ENCODE measurements at regions not wholly inside any gene's neighbourhood (a gene's known extent, or its start where the extent isn't known, plus 50 kb on each side); places are given as distances from the start of the nearest gene placed in this dataset.

DNA sequence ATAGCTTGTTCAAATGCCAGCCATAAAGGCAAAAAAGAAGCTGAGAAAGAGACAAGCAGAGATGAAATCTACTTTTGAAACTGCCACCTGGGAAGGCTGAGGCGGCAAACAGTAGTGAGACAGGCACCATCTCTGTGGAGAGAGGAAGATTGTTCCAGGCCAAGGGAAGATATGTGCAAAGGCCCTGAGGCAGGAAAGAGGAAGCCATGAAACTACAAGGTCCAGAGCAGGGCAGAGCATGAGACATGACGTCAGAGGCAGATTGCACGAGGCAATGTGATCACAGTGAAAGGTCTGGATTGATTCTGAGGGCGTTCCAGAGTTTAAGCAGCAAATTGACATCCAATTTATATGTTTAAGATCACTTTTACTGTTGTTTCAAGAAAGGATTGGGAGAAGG lies 226.1 kb downstream of the QDPR start:
- DNase-seq = no peak
- ATAC-seq = no peak
- no peaks in the 10 kb centered on the region for H3K9me3 ChIP-seq
- intact Hi-C loops (cut with DNase I, micrococcal nuclease) = no loop called here
- H3K4me1 ChIP-seq (ENCODE audit: low read depth) = no peaks in the 10 kb centered on the region
- TF ChIP-seq, protein P1, sequence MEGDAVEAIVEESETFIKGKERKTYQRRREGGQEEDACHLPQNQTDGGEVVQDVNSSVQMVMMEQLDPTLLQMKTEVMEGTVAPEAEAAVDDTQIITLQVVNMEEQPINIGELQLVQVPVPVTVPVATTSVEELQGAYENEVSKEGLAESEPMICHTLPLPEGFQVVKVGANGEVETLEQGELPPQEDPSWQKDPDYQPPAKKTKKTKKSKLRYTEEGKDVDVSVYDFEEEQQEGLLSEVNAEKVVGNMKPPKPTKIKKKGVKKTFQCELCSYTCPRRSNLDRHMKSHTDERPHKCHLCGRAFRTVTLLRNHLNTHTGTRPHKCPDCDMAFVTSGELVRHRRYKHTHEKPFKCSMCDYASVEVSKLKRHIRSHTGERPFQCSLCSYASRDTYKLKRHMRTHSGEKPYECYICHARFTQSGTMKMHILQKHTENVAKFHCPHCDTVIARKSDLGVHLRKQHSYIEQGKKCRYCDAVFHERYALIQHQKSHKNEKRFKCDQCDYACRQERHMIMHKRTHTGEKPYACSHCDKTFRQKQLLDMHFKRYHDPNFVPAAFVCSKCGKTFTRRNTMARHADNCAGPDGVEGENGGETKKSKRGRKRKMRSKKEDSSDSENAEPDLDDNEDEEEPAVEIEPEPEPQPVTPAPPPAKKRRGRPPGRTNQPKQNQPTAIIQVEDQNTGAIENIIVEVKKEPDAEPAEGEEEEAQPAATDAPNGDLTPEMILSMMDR (IDR thresholded peaks at IDR 0.05) = no peak
- H3K4me3 ChIP-seq = no peak overlapping the region
- H3K36me3 ChIP-seq (ENCODE audit: low read depth) = no peaks in the 10 kb centered on the region

DNA sequence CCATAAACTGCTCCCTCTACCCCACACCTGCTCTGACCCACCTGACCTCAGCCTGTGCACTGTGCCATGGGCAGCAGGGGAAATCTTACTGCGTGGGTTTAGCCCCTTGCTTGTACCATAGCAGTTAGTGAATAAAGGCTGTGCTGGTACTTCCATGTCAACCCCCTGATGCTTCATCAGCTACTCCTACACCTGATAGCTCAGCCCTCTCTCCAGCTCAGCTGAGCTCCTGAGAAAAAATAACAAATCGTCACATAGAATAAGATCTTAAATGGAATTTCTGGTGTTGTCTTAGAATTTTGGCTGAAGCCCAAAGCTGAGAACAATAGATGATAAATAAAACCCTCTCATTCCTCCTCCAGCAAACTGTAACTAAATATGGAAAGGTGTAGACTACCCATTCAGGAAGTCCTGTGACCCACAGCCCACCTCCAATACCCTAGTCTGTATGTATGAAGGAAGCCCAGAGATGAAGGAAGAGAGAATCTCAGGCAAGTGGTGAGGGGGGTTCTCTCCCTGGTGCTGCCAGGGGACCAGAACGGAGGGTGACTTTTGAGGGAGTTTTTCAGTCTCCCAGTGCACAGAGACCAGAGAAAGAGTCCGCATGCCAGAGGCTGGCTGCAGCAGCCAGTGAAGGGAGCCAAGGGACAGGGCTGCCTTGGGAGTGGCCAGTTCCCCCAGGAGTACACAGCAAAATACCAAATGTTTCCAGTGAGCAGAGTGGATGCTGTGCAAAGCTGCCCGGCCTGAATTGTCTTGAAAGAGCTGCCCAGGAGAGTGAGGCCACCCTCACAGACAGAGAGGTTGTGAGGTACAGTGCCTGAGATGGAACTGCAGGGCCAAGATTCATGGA lies 227.3 kb downstream of the QDPR start:
- Histone ChIP-seq H3K4me1 (ENCODE audit: low read depth) (no peaks in the 10 kb centered on the region), H3K9me3 (no peaks in the 10 kb centered on the region), H3K4me3 (no peak overlapping the region), H3K36me3 (ENCODE audit: low read depth) (no peaks in the 10 kb centered on the region)
- DNase-seq (no peak), ATAC-seq (no peak)
- TF ChIP-seq, protein P1 (IDR thresholded peaks at IDR 0.05) = no peak
- intact Hi-C loops (cut with DNase I, micrococcal nuclease) = no loop called here

DNA sequence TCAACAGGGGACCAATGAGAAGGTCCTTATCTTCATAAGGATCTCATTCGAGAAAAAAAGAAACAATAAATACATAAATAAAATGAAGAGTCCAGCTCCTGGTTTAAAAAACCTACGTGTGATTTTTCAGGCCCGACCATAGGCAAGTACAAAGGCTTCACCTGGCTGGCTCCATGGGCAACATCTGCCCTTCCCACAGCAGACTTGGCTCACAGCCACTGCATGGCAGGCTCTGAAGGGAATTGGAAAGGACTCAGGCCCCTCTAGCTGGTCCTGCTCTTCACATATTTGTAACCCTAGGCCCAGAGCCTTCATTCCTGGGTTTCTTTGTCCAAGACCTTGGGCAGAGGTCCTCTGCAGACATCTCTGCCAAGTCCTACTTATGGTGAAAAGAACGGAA lies 228.1 kb downstream of the QDPR start:
- intact Hi-C loops (cut with DNase I, micrococcal nuclease) = no loop called here
- ATAC-seq (no peak), DNase-seq (no peak)
- Histone ChIP-seq H3K4me3 (no peak overlapping the region), H3K9me3 (no peaks in the 10 kb centered on the region), H3K36me3 (ENCODE audit: low read depth) (no peaks in the 10 kb centered on the region), H3K4me1 (ENCODE audit: low read depth) (no peaks in the 10 kb centered on the region)
- TF ChIP-seq, protein P1 (IDR thresholded peaks at IDR 0.05) = no peak

DNA sequence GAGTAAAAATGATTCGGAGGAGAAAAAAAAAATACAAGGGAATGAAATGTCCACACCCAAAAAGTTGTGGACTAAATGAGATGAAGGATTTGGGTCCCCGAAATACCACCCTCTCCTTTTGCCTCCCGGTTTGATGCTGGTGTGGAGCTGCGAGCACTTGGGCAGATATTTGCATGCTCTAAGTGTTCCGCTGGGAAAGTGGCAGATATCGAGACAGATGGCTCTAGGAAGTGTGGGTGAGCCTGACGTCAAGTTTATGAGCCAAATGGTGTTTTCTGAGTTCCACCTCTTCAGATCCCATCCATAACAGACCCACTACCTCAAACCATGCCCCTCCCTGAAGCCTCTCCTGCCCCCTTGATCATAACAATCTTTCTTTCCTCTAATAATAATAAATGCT lies 228.6 kb downstream of the QDPR start:
- Histone ChIP-seq H3K9me3 (no peaks in the 10 kb centered on the region), H3K4me1 (ENCODE audit: low read depth) (no peaks in the 10 kb centered on the region), H3K4me3 (no peak overlapping the region), H3K36me3 (ENCODE audit: low read depth) (no peaks in the 10 kb centered on the region)
- intact Hi-C loops (cut with DNase I, micrococcal nuclease) = no loop called here
- DNase-seq (no peak), ATAC-seq (no peak)
- TF ChIP-seq, protein P1 (IDR thresholded peaks at IDR 0.05) = no peak

DNA sequence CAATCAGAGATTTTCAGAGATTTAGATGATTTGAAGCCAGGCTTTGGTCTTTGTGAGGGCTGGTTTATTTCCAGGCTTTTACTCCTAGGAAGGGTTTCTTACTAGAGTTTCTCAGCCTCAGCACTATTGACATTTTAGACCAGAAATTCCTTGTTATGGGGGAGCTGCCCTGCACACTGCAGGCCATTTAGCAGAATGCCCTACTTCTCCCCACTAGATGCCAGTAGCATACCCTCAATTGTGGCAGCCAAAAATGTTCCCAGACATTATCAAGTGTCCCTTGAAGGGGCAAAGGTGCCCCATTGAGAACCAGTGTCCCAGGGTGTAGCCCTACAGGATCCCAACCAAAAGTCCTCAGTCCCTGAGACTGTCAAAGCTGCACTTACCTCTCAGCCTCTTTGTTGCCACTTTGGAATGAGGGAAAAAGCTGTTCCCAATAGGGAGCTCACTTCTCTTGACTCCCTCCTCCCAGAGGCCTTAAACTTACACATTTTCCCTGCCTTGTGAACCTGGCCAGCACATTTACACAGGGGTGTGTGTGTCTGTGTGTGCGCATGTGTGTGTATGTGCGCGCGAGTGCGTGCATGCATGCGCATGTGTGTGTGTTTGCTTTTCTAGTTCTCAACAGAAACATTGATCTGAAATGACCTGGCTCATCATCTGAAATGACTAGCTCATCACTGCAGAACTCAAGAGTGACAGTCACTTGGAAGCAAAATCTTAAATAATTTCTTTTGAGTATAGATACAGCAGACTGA lies 231.4 kb downstream of the QDPR start:
- Histone ChIP-seq H3K4me3 (no peak overlapping the region), H3K36me3 (ENCODE audit: low read depth) (no peaks in the 10 kb centered on the region), H3K4me1 (ENCODE audit: low read depth) (no peaks in the 10 kb centered on the region), H3K9me3 (no peaks in the 10 kb centered on the region)
- TF ChIP-seq, protein P1 (IDR thresholded peaks at IDR 0.05) = no peak
- no peak for DNase-seq
- intact Hi-C loops (cut with DNase I, micrococcal nuclease) = no loop called here
- no peak for ATAC-seq

Measured in mucosa of descending colon (tissue), 3 donors.